Muscle of arm (tissue), 1 donor: ENCODE measurements at regions not wholly inside any gene's neighbourhood (a gene's known extent, or its start where the extent isn't known, plus 50 kb on each side); places are given as distances from the start of the nearest gene placed in this dataset.
"Not testable (repeated sequence)": the region's sequence is repeated elsewhere in the genome, so short reads cannot be mapped to it uniquely, and the experiment has no call there.

Experiments used
- DNase-seq: peaks from one replicate; pipeline ENCODE4 v3.0.0-alpha.2; 2013

GRCh38 chr4:77510367-77510766 lies 95.3 kb upstream of the CXCL13 start:
- no peak for DNase-seq

GRCh38 chr4:77525538-77525937 lies 80.1 kb upstream of the CXCL13 start:
- DNase-seq: no peak

- not testable (repeated sequence) for DNase-seq
These were observed 77.7 kb upstream of the CXCL13 start for GRCh38 chr4:77527900-77528299.

- no peak for DNase-seq
These were observed 67.5 kb upstream of the CXCL13 start for GRCh38 chr4:77538144-77538543.

- DNase-seq: no peak
These were observed 67.0 kb upstream of the CXCL13 start for GRCh38 chr4:77538574-77539157.
